GM19438 (cell line): ENCODE measurements at regions not wholly inside any gene's neighbourhood (a gene's known extent, or its start where the extent isn't known, plus 50 kb on each side); places are given as distances from the start of the nearest gene placed in this dataset.
"Not testable (repeated sequence)": the region's sequence is repeated elsewhere in the genome, so short reads cannot be mapped to it uniquely, and the experiment has no call there.

Experiments used
- ATAC-seq: cut with Tn5 transposase; IDR thresholded peaks from one replicate; pipeline ENCODE4 v1.9.1; 2021; ENCODE audit warnings: low read depth; ENCODE audit not compliant: unreplicated experiment

GRCh38 chr12:116380740-116381139, 103.2 kb upstream of the MED13L start:
- not testable (repeated sequence) for ATAC-seq

- no peak for ATAC-seq
Measured at GRCh38 chr12:116381240-116381743, 103.8 kb upstream of the MED13L start.

GRCh38 chr12:116381744-116382685, 104.5 kb upstream of the MED13L start:
- no peak for ATAC-seq

- ATAC-seq = no peak
Measured at GRCh38 chr12:116382686-116383530, 105.4 kb upstream of the MED13L start.

GRCh38 chr12:116384175-116384574, 106.7 kb upstream of the MED13L start:
- ATAC-seq = no peak

GRCh38 chr12:116384691-116385485, 107.4 kb upstream of the MED13L start:
- no peak for ATAC-seq

- no peak for ATAC-seq
Measured at GRCh38 chr12:116385486-116386217, 108.2 kb upstream of the MED13L start.

- no peak for ATAC-seq
Measured at GRCh38 chr12:116389326-116389725, 111.8 kb upstream of the MED13L start.

GRCh38 chr12:116389990-116390389, 112.5 kb upstream of the MED13L start:
- no peak for ATAC-seq

GRCh38 chr12:116390401-116391335, 113.2 kb upstream of the MED13L start:
- ATAC-seq = no peak

- no peak for ATAC-seq
Measured at GRCh38 chr12:116391501-116391900, 114.0 kb upstream of the MED13L start.

GRCh38 chr12:116392061-116392460, 114.6 kb upstream of the MED13L start:
- ATAC-seq = no peak

- no peak for ATAC-seq
Measured at GRCh38 chr12:116393255-116393654, 115.8 kb upstream of the MED13L start.

- ATAC-seq = no peak
Measured at GRCh38 chr12:116393859-116394650, 116.6 kb upstream of the MED13L start.

GRCh38 chr12:116395396-116395795, 117.9 kb upstream of the MED13L start:
- ATAC-seq = no peak

GRCh38 chr12:116397148-116397547, 119.7 kb upstream of the MED13L start:
- no peak for ATAC-seq

- ATAC-seq = no peak
Measured at GRCh38 chr12:116398193-116398592, 120.7 kb upstream of the MED13L start.

GRCh38 chr12:116399055-116399454, 121.6 kb upstream of the MED13L start:
- ATAC-seq = no peak
